ENCODE measurements at regions not wholly inside any gene's neighbourhood (a gene's known extent, or its start where the extent isn't known, plus 50 kb on each side); places are given as distances from the start of the nearest gene placed in this dataset.

- H3K27me3 ChIP-seq (ENCODE audit: control insufficient read depth, insufficient read depth, low read length), result no peaks in the 10 kb centered on the region
- no peak overlapping the region for H3K9ac ChIP-seq (ENCODE audit: low read length)
- no peaks in the 10 kb centered on the region for H3K9me3 ChIP-seq (ENCODE audit: control insufficient read depth, insufficient read depth, low read depth, low read length)
- H3K27ac ChIP-seq (ENCODE audit: low read depth, low read length), result no peak overlapping the region
- H3K4me1 ChIP-seq (ENCODE audit: control insufficient read depth, insufficient read depth, low read length), result peaks cover 18% of the 10 kb centered on the region
- no peak overlapping the region for H3K4me3 ChIP-seq (ENCODE audit: low read depth, low read length)
- no peaks in the 10 kb centered on the region for H3K36me3 ChIP-seq (ENCODE audit: control insufficient read depth, insufficient read depth, low read length)
These were observed 56.4 kb upstream of the TLE3 start for GRCh38 chr15:70153921-70154717.

- Histone ChIP-seq H3K9me3 (ENCODE audit: control insufficient read depth, insufficient read depth, low read depth, low read length) (no peaks in the 10 kb centered on the region), H3K36me3 (ENCODE audit: control insufficient read depth, insufficient read depth, low read length) (no peaks in the 10 kb centered on the region), H3K4me3 (ENCODE audit: low read depth, low read length) (no peak overlapping the region), H3K9ac (ENCODE audit: low read length) (no peak overlapping the region), H3K27ac (ENCODE audit: low read depth, low read length) (no peak overlapping the region), H3K4me1 (ENCODE audit: control insufficient read depth, insufficient read depth, low read length) (peaks cover 24% of the 10 kb centered on the region), H3K27me3 (ENCODE audit: control insufficient read depth, insufficient read depth, low read length) (no peaks in the 10 kb centered on the region)
These were observed 54.4 kb upstream of the TLE3 start for GRCh38 chr15:70152070-70152480.

DNA sequence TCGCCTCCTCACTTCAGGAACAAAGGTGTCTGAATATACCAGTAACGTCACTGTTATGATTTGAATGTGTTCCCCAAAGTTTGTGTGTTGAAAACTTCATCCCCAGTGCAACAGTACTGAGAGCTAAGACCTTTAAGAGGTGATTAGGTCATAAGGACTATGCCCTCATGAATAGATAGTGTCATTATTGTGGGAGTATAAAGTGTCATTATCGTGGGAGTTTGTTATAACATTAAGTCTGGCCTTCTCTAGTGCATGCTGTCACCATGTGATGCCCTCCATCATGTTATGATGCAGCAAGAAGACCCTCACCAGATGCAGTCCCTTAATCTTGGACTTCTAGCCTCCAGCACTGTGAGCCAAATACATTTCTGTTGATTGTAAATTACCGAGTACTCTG lies 53.7 kb upstream of the TLE3 start:
- Histone ChIP-seq H3K4me1 (ENCODE audit: control insufficient read depth, insufficient read depth, low read length) (peaks cover 24% of the 10 kb centered on the region), H3K36me3 (ENCODE audit: control insufficient read depth, insufficient read depth, low read length) (no peaks in the 10 kb centered on the region), H3K27me3 (ENCODE audit: control insufficient read depth, insufficient read depth, low read length) (no peaks in the 10 kb centered on the region), H3K9ac (ENCODE audit: low read length) (no peak overlapping the region), H3K27ac (ENCODE audit: low read depth, low read length) (no peak overlapping the region), H3K4me3 (ENCODE audit: low read depth, low read length) (no peak overlapping the region), H3K9me3 (ENCODE audit: control insufficient read depth, insufficient read depth, low read depth, low read length) (no peaks in the 10 kb centered on the region)

- H3K4me3 ChIP-seq (ENCODE audit: low read depth, low read length), result no peak overlapping the region
- no peak overlapping the region for H3K27ac ChIP-seq (ENCODE audit: low read depth, low read length)
- no peak overlapping the region for H3K9ac ChIP-seq (ENCODE audit: low read length)
- peaks cover 24% of the 10 kb centered on the region for H3K4me1 ChIP-seq (ENCODE audit: control insufficient read depth, insufficient read depth, low read length)
- no peaks in the 10 kb centered on the region for H3K27me3 ChIP-seq (ENCODE audit: control insufficient read depth, insufficient read depth, low read length)
- H3K36me3 ChIP-seq (ENCODE audit: control insufficient read depth, insufficient read depth, low read length), result no peaks in the 10 kb centered on the region
- H3K9me3 ChIP-seq (ENCODE audit: control insufficient read depth, insufficient read depth, low read depth, low read length), result no peaks in the 10 kb centered on the region
These were observed 53.3 kb upstream of the TLE3 start for GRCh38 chr15:70151003-70151402.

GRCh38 chr15:70150405-70150747 lies 52.7 kb upstream of the TLE3 start:
- H3K4me1 ChIP-seq (ENCODE audit: control insufficient read depth, insufficient read depth, low read length), result peaks cover 24% of the 10 kb centered on the region
- H3K27ac ChIP-seq (ENCODE audit: low read depth, low read length), result no peak overlapping the region
- H3K36me3 ChIP-seq (ENCODE audit: control insufficient read depth, insufficient read depth, low read length), result no peaks in the 10 kb centered on the region
- H3K27me3 ChIP-seq (ENCODE audit: control insufficient read depth, insufficient read depth, low read length), result no peaks in the 10 kb centered on the region
- H3K9ac ChIP-seq (ENCODE audit: low read length), result no peak overlapping the region
- H3K4me3 ChIP-seq (ENCODE audit: low read depth, low read length), result no peak overlapping the region
- no peaks in the 10 kb centered on the region for H3K9me3 ChIP-seq (ENCODE audit: control insufficient read depth, insufficient read depth, low read depth, low read length)

- H3K4me3 ChIP-seq (ENCODE audit: low read depth, low read length), result no peak overlapping the region
These were observed 52.1 kb upstream of the TLE3 start for GRCh38 chr15:70149667-70150404.

DNA sequence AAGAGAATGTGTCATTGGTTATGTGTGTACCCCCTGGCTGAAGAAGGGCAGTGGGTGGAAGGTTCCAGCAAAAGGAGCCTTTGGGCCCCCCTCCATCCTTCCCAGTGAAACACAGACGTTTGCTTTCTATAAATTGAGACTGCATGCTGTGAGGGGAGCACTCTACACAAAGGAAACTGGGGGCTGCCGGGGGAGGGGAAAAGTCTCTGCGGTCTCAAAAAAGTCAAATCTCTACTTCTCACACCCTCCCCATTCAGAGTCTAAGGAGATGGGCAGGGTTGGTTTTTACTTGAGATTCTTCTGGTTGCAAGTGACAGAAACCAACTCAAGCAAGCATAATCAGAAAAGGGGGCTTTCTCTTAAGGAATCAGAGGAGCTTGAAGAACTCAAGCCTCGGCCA lies 50.1 kb upstream of the TLE3 start:
- Histone ChIP-seq H3K4me3 (ENCODE audit: low read depth, low read length) (no peak overlapping the region), H3K27me3 (ENCODE audit: control insufficient read depth, insufficient read depth, low read length) (no peaks in the 10 kb centered on the region; the same call in 1 of the 2 replicates), H3K9me3 (ENCODE audit: control insufficient read depth, insufficient read depth, low read depth, low read length) (no peaks in the 10 kb centered on the region), H3K4me1 (ENCODE audit: control insufficient read depth, insufficient read depth, low read length) (peaks cover 30% of the 10 kb centered on the region), H3K36me3 (ENCODE audit: control insufficient read depth, insufficient read depth, low read length) (no peaks in the 10 kb centered on the region), H3K27ac (ENCODE audit: low read depth, low read length) (no peak overlapping the region), H3K9ac (ENCODE audit: low read length) (no peak overlapping the region)

More at GRCh38 chr15:70149667-70150404, 52.1 kb upstream of the TLE3 start:
- no peaks in the 10 kb centered on the region for H3K9me3 ChIP-seq (ENCODE audit: control insufficient read depth, insufficient read depth, low read depth, low read length)
- H3K9ac ChIP-seq (ENCODE audit: low read length), result no peak overlapping the region
- peaks cover 26% of the 10 kb centered on the region for H3K4me1 ChIP-seq (ENCODE audit: control insufficient read depth, insufficient read depth, low read length)
- no peaks in the 10 kb centered on the region for H3K36me3 ChIP-seq (ENCODE audit: control insufficient read depth, insufficient read depth, low read length)
- H3K27me3 ChIP-seq (ENCODE audit: control insufficient read depth, insufficient read depth, low read length), result no peaks in the 10 kb centered on the region
- no peak overlapping the region for H3K27ac ChIP-seq (ENCODE audit: low read depth, low read length)
